GM12865 (cell line): ENCODE measurements at regions not wholly inside any gene's neighbourhood (a gene's known extent, or its start where the extent isn't known, plus 50 kb on each side); places are given as distances from the start of the nearest gene placed in this dataset.

Experiments used
- DNase-seq: peaks from one replicate; pipeline ENCODE4 v3.0.0; 2010; ENCODE audit warnings: low read depth
- H3K4me3 ChIP-seq: 2 replicates; pipeline ENCODE4 v1.5.1; 2011; ENCODE audit warnings: mild to moderate bottlenecking, low read depth, low read length, control low read depth
- CTCF ChIP-seq: IDR thresholded peaks from 2 replicates; pipeline ENCODE4 v1.5.1; 2011; ENCODE audit warnings: low read length, control low read depth, low read depth, inconsistent platforms; ENCODE audit not compliant: insufficient read depth; ENCODE audit errors: missing control alignments

DNA sequence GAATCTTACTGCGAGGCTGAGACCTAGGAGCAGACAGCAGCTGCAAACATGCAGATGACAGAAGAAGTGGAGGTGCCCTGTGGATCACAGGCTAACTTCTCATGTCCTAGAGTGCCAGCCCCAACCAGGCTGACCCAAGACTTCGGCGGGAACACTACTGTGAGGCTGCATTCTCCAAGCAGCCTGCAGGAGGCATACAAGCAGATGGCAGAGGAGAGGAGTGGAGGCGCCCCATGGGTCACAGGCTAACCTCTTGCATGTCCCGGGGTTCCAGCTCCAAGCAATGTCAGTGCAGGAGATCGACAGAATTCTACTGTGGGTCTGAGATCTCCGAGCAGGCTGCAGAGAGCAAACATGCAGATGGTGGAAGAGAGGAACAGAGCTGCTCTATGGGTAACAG lies 98.1 kb upstream of the ZNF678 start:
- DNase-seq, result no peak
- no peak for TF ChIP-seq CTCF
- H3K4me3 ChIP-seq, result no peak overlapping the region

GRCh38 chr1:227459977-227460376 lies 103.4 kb upstream of the ZNF678 start:
- no peak for DNase-seq
- no peak for TF ChIP-seq CTCF
- no peak overlapping the region for H3K4me3 ChIP-seq

DNA sequence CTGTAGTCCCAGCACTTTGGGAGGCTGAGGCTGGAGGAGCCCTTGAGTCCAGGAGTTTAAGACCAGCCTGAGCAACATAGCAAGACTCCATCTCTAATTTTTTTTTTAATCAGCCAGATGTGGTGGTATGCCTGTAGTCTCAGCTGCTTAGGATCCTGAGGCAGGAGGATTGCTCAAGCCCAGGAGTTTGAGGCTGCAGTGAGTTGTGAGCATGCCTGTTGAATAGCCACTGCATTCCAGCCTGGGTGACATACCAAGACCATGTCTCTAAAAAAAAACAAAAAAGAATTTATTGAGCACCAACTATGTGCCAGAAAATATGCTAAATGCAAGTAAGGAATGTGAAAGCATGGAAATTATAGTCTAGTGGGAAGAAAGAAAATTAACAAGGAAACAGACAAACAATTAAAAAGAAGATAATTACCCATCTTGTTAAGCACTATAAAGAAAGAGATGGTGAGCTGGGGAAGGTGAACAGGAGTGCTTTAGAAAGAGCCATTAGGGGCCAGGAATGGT lies 104.0 kb upstream of the ZNF678 start:
- no peak for TF ChIP-seq CTCF
- DNase-seq, result no peak
- H3K4me3 ChIP-seq, result no peak overlapping the region

- no peak for DNase-seq
- H3K4me3 ChIP-seq, result no peak overlapping the region
- no peak for TF ChIP-seq CTCF
Observed at GRCh38 chr1:227454686-227455085, 108.7 kb upstream of the ZNF678 start.

DNA sequence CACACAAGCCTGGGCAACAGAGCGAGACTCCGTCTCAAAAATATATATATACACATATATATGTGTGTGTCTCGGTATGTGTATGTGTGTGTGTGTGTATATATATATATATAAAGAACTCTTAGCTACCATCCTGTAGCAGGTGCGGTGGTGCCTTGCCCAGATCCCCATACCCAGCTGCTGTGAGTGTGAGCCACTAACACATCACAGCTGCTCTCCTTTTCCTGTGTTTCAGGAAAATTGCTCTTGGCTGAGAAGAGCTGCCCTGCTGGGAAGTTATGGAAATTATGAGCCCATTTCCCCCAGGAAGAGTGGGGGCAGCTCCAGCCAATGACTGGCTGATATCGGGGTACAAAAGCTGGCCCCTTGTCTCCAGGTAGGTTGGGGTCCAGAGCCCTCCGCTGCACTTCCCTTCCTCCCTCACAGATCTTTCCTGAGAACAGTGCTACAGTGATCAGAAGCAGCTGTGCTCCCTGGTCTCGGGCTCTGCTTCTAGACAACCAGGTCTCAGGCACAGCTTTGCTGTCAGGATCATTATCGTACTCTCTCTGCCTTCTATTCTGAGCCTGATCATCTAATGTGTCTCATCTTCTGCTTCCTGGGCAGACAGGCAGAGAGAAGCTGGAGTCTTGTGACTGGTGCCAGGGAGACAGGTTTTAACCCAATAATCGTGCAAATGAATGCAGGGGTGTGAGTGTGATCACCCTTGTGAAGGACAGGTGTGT lies 109.6 kb upstream of the ZNF678 start:
- no peak for TF ChIP-seq CTCF
- no peak for DNase-seq

GRCh38 chr1:227451954-227452353 lies 111.4 kb upstream of the ZNF678 start:
- no peak for DNase-seq
- no peak for TF ChIP-seq CTCF
- H3K4me3 ChIP-seq, result no peak overlapping the region

More for the DNA sequence above, 109.6 kb upstream of the ZNF678 start:
- H3K4me3 ChIP-seq, result no peak overlapping the region

DNA sequence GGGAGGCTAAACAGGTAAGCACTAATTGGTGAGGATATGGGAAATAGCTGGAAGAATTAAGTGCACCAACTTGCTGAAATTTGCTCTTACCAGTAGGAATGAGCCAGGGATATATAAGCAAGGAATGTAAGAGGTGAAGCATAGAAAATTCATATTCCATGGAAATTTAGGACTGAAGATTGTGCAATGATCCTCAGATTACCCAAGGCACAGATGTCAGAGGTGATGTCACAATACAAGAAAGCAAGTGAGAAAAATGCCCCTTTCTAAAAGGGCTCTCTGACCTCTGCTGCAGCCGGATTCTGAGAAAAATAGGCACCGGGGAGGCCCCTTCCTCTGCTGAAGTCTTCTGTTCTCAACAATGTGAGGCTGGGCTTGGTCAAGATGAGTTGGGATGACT lies 112.3 kb upstream of the ZNF678 start:
- H3K4me3 ChIP-seq, result no peak overlapping the region
- TF ChIP-seq CTCF, result no peak
- no peak for DNase-seq
